Adipocyte (in vitro differentiated cells): ENCODE measurements at regions not wholly inside any gene's neighbourhood (a gene's known extent, or its start where the extent isn't known, plus 50 kb on each side); places are given as distances from the start of the nearest gene placed in this dataset.

Experiments
- DNase-seq: peaks from one replicate; pipeline ENCODE4 v3.0.0-alpha.2; 2015; ENCODE audit warnings: low read depth
- H3K27me3 ChIP-seq: replicated peaks from 2 replicates; pipeline ENCODE4 v1.7.0; 2013; ENCODE audit warnings: mild to moderate bottlenecking, low read length, moderate library complexity; ENCODE audit not compliant: control insufficient read depth, insufficient read depth
- H3K36me3 ChIP-seq: 2 replicates; pipeline ENCODE4 v1.7.0; 2013; ENCODE audit warnings: low read length, mild to moderate bottlenecking, moderate library complexity; ENCODE audit not compliant: control insufficient read depth, insufficient read depth, severe bottlenecking
- H3K4me1 ChIP-seq: 2 replicates; pipeline ENCODE4 v1.7.0; 2013; ENCODE audit warnings: mild to moderate bottlenecking, low read length, moderate library complexity; ENCODE audit not compliant: control insufficient read depth, insufficient read depth
- H3K4me3 ChIP-seq: 2 replicates; pipeline ENCODE4 v1.7.0; 2013; ENCODE audit warnings: mild to moderate bottlenecking, low read length, moderate library complexity
- H3K9ac ChIP-seq: 2 replicates; pipeline ENCODE4 v1.7.0; 2013; ENCODE audit warnings: mild to moderate bottlenecking, low read length, moderate library complexity
- H3K9me3 ChIP-seq: 2 replicates; pipeline ENCODE4 v1.7.0; 2013; ENCODE audit warnings: mild to moderate bottlenecking, low read length, moderate library complexity; ENCODE audit not compliant: control insufficient read depth

GRCh38 chr11:131089727-131090245 lies 173.5 kb upstream of the SNX19 start:
- no peak for DNase-seq
- Histone ChIP-seq H3K4me3 (no peak overlapping the region), H3K4me1 (no peaks in the 10 kb centered on the region), H3K9me3 (peaks cover 10% of the 10 kb centered on the region), H3K27me3 (no peaks in the 10 kb centered on the region), H3K9ac (no peak overlapping the region), H3K36me3 (no peaks in the 10 kb centered on the region)

GRCh38 chr11:131092469-131092868 lies 176.2 kb upstream of the SNX19 start:
- H3K4me1 ChIP-seq = no peaks in the 10 kb centered on the region
- DNase-seq = no peak
- H3K36me3 ChIP-seq = no peaks in the 10 kb centered on the region
- H3K27me3 ChIP-seq = peaks cover 3% of the 10 kb centered on the region
- H3K9me3 ChIP-seq = no peaks in the 10 kb centered on the region
- H3K4me3 ChIP-seq = no peak overlapping the region
- no peak overlapping the region for H3K9ac ChIP-seq

GRCh38 chr11:131094827-131095226 lies 178.5 kb upstream of the SNX19 start:
- no peaks in the 10 kb centered on the region for H3K9me3 ChIP-seq

GRCh38 chr11:131095511-131096185 lies 179.4 kb upstream of the SNX19 start:
- H3K4me1 ChIP-seq = no peaks in the 10 kb centered on the region
- peaks cover 3% of the 10 kb centered on the region for H3K27me3 ChIP-seq
- no peak for DNase-seq
- no peak overlapping the region for H3K4me3 ChIP-seq
- H3K36me3 ChIP-seq = no peaks in the 10 kb centered on the region
- no peak overlapping the region for H3K9ac ChIP-seq
- no peaks in the 10 kb centered on the region for H3K9me3 ChIP-seq

More at GRCh38 chr11:131094827-131095226, 178.5 kb upstream of the SNX19 start:
- H3K36me3 ChIP-seq = no peaks in the 10 kb centered on the region
- no peaks in the 10 kb centered on the region for H3K4me1 ChIP-seq
- H3K9ac ChIP-seq = no peak overlapping the region
- H3K27me3 ChIP-seq = peaks cover 3% of the 10 kb centered on the region
- H3K4me3 ChIP-seq = no peak overlapping the region
- no peak for DNase-seq

GRCh38 chr11:131099013-131099412 lies 182.7 kb upstream of the SNX19 start:
- H3K36me3 ChIP-seq = no peaks in the 10 kb centered on the region
- H3K27me3 ChIP-seq = peaks cover 12% of the 10 kb centered on the region
- DNase-seq = peak; percentile 34
- H3K4me3 ChIP-seq = no peak overlapping the region
- H3K9ac ChIP-seq = no peak overlapping the region
- H3K9me3 ChIP-seq = no peaks in the 10 kb centered on the region
- no peaks in the 10 kb centered on the region for H3K4me1 ChIP-seq

- no peak for DNase-seq
- no peak overlapping the region for H3K4me3 ChIP-seq
Measured at GRCh38 chr11:131099746-131100145, 183.5 kb upstream of the SNX19 start.

GRCh38 chr11:131108760-131109159 lies 192.5 kb upstream of the SNX19 start:
- Histone ChIP-seq H3K9me3 (no peaks in the 10 kb centered on the region), H3K27me3 (peaks cover 8% of the 10 kb centered on the region), H3K4me1 (no peaks in the 10 kb centered on the region), H3K9ac (no peak overlapping the region), H3K4me3 (no peak overlapping the region), H3K36me3 (no peaks in the 10 kb centered on the region)
- DNase-seq = peak; percentile 31

More at GRCh38 chr11:131099746-131100145, 183.5 kb upstream of the SNX19 start:
- Histone ChIP-seq H3K9me3 (no peaks in the 10 kb centered on the region), H3K4me1 (no peaks in the 10 kb centered on the region), H3K27me3 (peaks cover 14% of the 10 kb centered on the region), H3K9ac (no peak overlapping the region), H3K36me3 (no peaks in the 10 kb centered on the region)

GRCh38 chr11:131109257-131109656 lies 193.0 kb upstream of the SNX19 start:
- peak; percentile 40 for DNase-seq
- H3K4me3 ChIP-seq = no peak overlapping the region
- peaks cover 8% of the 10 kb centered on the region for H3K27me3 ChIP-seq
- H3K4me1 ChIP-seq = no peaks in the 10 kb centered on the region
- H3K9ac ChIP-seq = no peak overlapping the region
- no peaks in the 10 kb centered on the region for H3K36me3 ChIP-seq
- no peaks in the 10 kb centered on the region for H3K9me3 ChIP-seq

- DNase-seq = no peak
- Histone ChIP-seq H3K9me3 (no peaks in the 10 kb centered on the region), H3K36me3 (no peaks in the 10 kb centered on the region)
Measured at GRCh38 chr11:131109790-131110189, 193.5 kb upstream of the SNX19 start.

GRCh38 chr11:131111775-131112174 lies 195.5 kb upstream of the SNX19 start:
- Histone ChIP-seq H3K9ac (no peak overlapping the region), H3K4me3 (no peak overlapping the region), H3K36me3 (no peaks in the 10 kb centered on the region), H3K4me1 (no peaks in the 10 kb centered on the region), H3K9me3 (no peaks in the 10 kb centered on the region), H3K27me3 (no peaks in the 10 kb centered on the region)
- DNase-seq = no peak

More at GRCh38 chr11:131109790-131110189, 193.5 kb upstream of the SNX19 start:
- Histone ChIP-seq H3K4me3 (no peak overlapping the region), H3K9ac (no peak overlapping the region), H3K4me1 (no peaks in the 10 kb centered on the region), H3K27me3 (peaks cover 6% of the 10 kb centered on the region)

- Histone ChIP-seq H3K9me3 (no peaks in the 10 kb centered on the region), H3K9ac (no peak overlapping the region), H3K36me3 (no peaks in the 10 kb centered on the region), H3K27me3 (no peaks in the 10 kb centered on the region), H3K4me1 (no peaks in the 10 kb centered on the region), H3K4me3 (no peak overlapping the region)
- no peak for DNase-seq
Measured at GRCh38 chr11:131118247-131118646, 202.0 kb upstream of the SNX19 start.
